ENCODE measurements at regions not wholly inside any gene's neighbourhood (a gene's known extent, or its start where the extent isn't known, plus 50 kb on each side); places are given as distances from the start of the nearest gene placed in this dataset.
"Not testable (repeated sequence)": the region's sequence is repeated elsewhere in the genome, so short reads cannot be mapped to it uniquely, and the experiment has no call there.

- no peak for DNase-seq (ENCODE audit: extremely low spot score)
- WGBS, result 90% methylated on average over 9 of the region's 9 CpGs
- Histone ChIP-seq H3K4me1 (ENCODE audit: insufficient read depth) (no peaks in the 10 kb centered on the region), H3K4me3 (ENCODE audit: low read depth, low read length) (no peak overlapping the region), H3K36me3 (ENCODE audit: insufficient read depth) (no peaks in the 10 kb centered on the region), H3K27ac (ENCODE audit: low read depth) (no peak overlapping the region)
Measured at GRCh38 chr6:15017803-15018202, 228.1 kb upstream of the JARID2 start.

GRCh38 chr6:15020119-15020770 lies 225.6 kb upstream of the JARID2 start:
- Histone ChIP-seq H3K36me3 (ENCODE audit: insufficient read depth) (no peaks in the 10 kb centered on the region), H3K4me3 (ENCODE audit: low read depth, low read length) (no peak overlapping the region), H3K4me1 (ENCODE audit: insufficient read depth) (no peaks in the 10 kb centered on the region), H3K27ac (ENCODE audit: low read depth) (no peak overlapping the region)
- WGBS, result 96% methylated on average over 8 of the region's 8 CpGs
- DNase-seq (ENCODE audit: extremely low spot score), result no peak

- no peak overlapping the region for H3K27ac ChIP-seq (ENCODE audit: low read depth)
- H3K4me3 ChIP-seq (ENCODE audit: low read depth, low read length), result no peak overlapping the region
- WGBS, result 89% methylated on average over 7 of the region's 7 CpGs
Measured at GRCh38 chr6:15021074-15021473, 224.8 kb upstream of the JARID2 start.

GRCh38 chr6:15023018-15023417 lies 222.9 kb upstream of the JARID2 start:
- DNase-seq (ENCODE audit: extremely low spot score); H3K4me3 ChIP-seq (ENCODE audit: low read depth, low read length); H3K4me1 ChIP-seq (ENCODE audit: insufficient read depth); H3K36me3 ChIP-seq (ENCODE audit: insufficient read depth); H3K27ac ChIP-seq (ENCODE audit: low read depth): not testable (repeated sequence)
- WGBS, result 96% methylated on average over 14 of the region's 14 CpGs

More at GRCh38 chr6:15021074-15021473, 224.8 kb upstream of the JARID2 start:
- H3K4me1 ChIP-seq (ENCODE audit: insufficient read depth), result no peaks in the 10 kb centered on the region
- no peaks in the 10 kb centered on the region for H3K36me3 ChIP-seq (ENCODE audit: insufficient read depth)
- DNase-seq (ENCODE audit: extremely low spot score), result no peak

GRCh38 chr6:15023448-15023847 lies 222.4 kb upstream of the JARID2 start:
- WGBS, result 92% methylated on average over 8 of the region's 8 CpGs
- H3K4me1 ChIP-seq (ENCODE audit: insufficient read depth), result no peaks in the 10 kb centered on the region
- H3K36me3 ChIP-seq (ENCODE audit: insufficient read depth), result no peaks in the 10 kb centered on the region
- H3K4me3 ChIP-seq (ENCODE audit: low read depth, low read length), result no peak overlapping the region
- no peak for DNase-seq (ENCODE audit: extremely low spot score)
- H3K27ac ChIP-seq (ENCODE audit: low read depth), result no peak overlapping the region

- no peak for DNase-seq (ENCODE audit: extremely low spot score)
- Histone ChIP-seq H3K36me3 (ENCODE audit: insufficient read depth) (no peaks in the 10 kb centered on the region), H3K4me3 (ENCODE audit: low read depth, low read length) (no peak overlapping the region), H3K4me1 (ENCODE audit: insufficient read depth) (no peaks in the 10 kb centered on the region), H3K27ac (ENCODE audit: low read depth) (no peak overlapping the region)
- WGBS, result 54% methylated on average over 3 of the region's 3 CpGs
Measured at GRCh38 chr6:15025446-15025845, 220.4 kb upstream of the JARID2 start.

GRCh38 chr6:15026832-15027231 lies 219.0 kb upstream of the JARID2 start:
- no peak for DNase-seq (ENCODE audit: extremely low spot score)
- 34% methylated on average over 6 of the region's 6 CpGs for WGBS
- H3K4me1 ChIP-seq (ENCODE audit: insufficient read depth), result no peaks in the 10 kb centered on the region

GRCh38 chr6:15027472-15027871 lies 218.4 kb upstream of the JARID2 start:
- Histone ChIP-seq H3K27ac (ENCODE audit: low read depth) (no peak overlapping the region), H3K36me3 (ENCODE audit: insufficient read depth) (no peaks in the 10 kb centered on the region), H3K4me1 (ENCODE audit: insufficient read depth) (no peaks in the 10 kb centered on the region), H3K4me3 (ENCODE audit: low read depth, low read length) (no peak overlapping the region)
- no peak for DNase-seq (ENCODE audit: extremely low spot score)
- 91% methylated on average over 2 of the region's 2 CpGs for WGBS

More at GRCh38 chr6:15026832-15027231, 219.0 kb upstream of the JARID2 start:
- Histone ChIP-seq H3K27ac (ENCODE audit: low read depth) (no peak overlapping the region), H3K36me3 (ENCODE audit: insufficient read depth) (no peaks in the 10 kb centered on the region), H3K4me3 (ENCODE audit: low read depth, low read length) (no peak overlapping the region)

- Histone ChIP-seq H3K27ac (ENCODE audit: low read depth) (no peak overlapping the region), H3K36me3 (ENCODE audit: insufficient read depth) (no peaks in the 10 kb centered on the region), H3K4me3 (ENCODE audit: low read depth, low read length) (no peak overlapping the region), H3K4me1 (ENCODE audit: insufficient read depth) (no peaks in the 10 kb centered on the region)
- WGBS, result 85% methylated on average over 2 of the region's 2 CpGs
- DNase-seq (ENCODE audit: extremely low spot score), result no peak
Measured at GRCh38 chr6:15032015-15032414, 213.9 kb upstream of the JARID2 start.

GRCh38 chr6:15033850-15034203 lies 212.0 kb upstream of the JARID2 start:
- 80% methylated on average over 10 of the region's 10 CpGs for WGBS

GRCh38 chr6:15036690-15037245 lies 209.1 kb upstream of the JARID2 start:
- no peaks in the 10 kb centered on the region for H3K4me1 ChIP-seq (ENCODE audit: insufficient read depth)
- no peak for DNase-seq (ENCODE audit: extremely low spot score)
- H3K27ac ChIP-seq (ENCODE audit: low read depth), result no peak overlapping the region
- 59% methylated on average over 10 of the region's 10 CpGs for WGBS
- H3K36me3 ChIP-seq (ENCODE audit: insufficient read depth), result no peaks in the 10 kb centered on the region
- H3K4me3 ChIP-seq (ENCODE audit: low read depth, low read length), result no peak overlapping the region

More at GRCh38 chr6:15033850-15034203, 212.0 kb upstream of the JARID2 start:
- Histone ChIP-seq H3K4me1 (ENCODE audit: insufficient read depth) (no peaks in the 10 kb centered on the region), H3K4me3 (ENCODE audit: low read depth, low read length) (no peak overlapping the region), H3K36me3 (ENCODE audit: insufficient read depth) (no peaks in the 10 kb centered on the region), H3K27ac (ENCODE audit: low read depth) (no peak overlapping the region)
- no peak for DNase-seq (ENCODE audit: extremely low spot score)

- no peak overlapping the region for H3K27ac ChIP-seq (ENCODE audit: low read depth)
- H3K36me3 ChIP-seq (ENCODE audit: insufficient read depth), result no peaks in the 10 kb centered on the region
- 91% methylated on average over 5 of the region's 5 CpGs for WGBS
- H3K4me1 ChIP-seq (ENCODE audit: insufficient read depth), result no peaks in the 10 kb centered on the region
- DNase-seq (ENCODE audit: extremely low spot score), result no peak
- H3K4me3 ChIP-seq (ENCODE audit: low read depth, low read length), result no peak overlapping the region
Measured at GRCh38 chr6:15037253-15037652, 208.6 kb upstream of the JARID2 start.

- no peaks in the 10 kb centered on the region for H3K4me1 ChIP-seq (ENCODE audit: insufficient read depth)
- 96% methylated on average over 11 of the region's 11 CpGs for WGBS
Measured at GRCh38 chr6:15038013-15038791, 207.7 kb upstream of the JARID2 start.

GRCh38 chr6:15039136-15039535 lies 206.7 kb upstream of the JARID2 start:
- no peaks in the 10 kb centered on the region for H3K4me1 ChIP-seq (ENCODE audit: insufficient read depth)
- no peak for DNase-seq (ENCODE audit: extremely low spot score)
- WGBS, result 99% methylated on average over 3 of the region's 3 CpGs
- H3K4me3 ChIP-seq (ENCODE audit: low read depth, low read length), result no peak overlapping the region
- no peak overlapping the region for H3K27ac ChIP-seq (ENCODE audit: low read depth)
- H3K36me3 ChIP-seq (ENCODE audit: insufficient read depth), result no peaks in the 10 kb centered on the region

More at GRCh38 chr6:15038013-15038791, 207.7 kb upstream of the JARID2 start:
- Histone ChIP-seq H3K27ac (ENCODE audit: low read depth) (no peak overlapping the region), H3K36me3 (ENCODE audit: insufficient read depth) (no peaks in the 10 kb centered on the region), H3K4me3 (ENCODE audit: low read depth, low read length) (no peak overlapping the region)
- DNase-seq (ENCODE audit: extremely low spot score), result no peak

All from urinary bladder (tissue), 3 donors.